HG03025 (cell line): ENCODE measurements at regions not wholly inside any gene's neighbourhood (a gene's known extent, or its start where the extent isn't known, plus 50 kb on each side); places are given as distances from the start of the nearest gene placed in this dataset.
"Not testable (repeated sequence)": the region's sequence is repeated elsewhere in the genome, so short reads cannot be mapped to it uniquely, and the experiment has no call there.

Source experiments
- ATAC-seq: cut with Tn5 transposase; IDR thresholded peaks from one replicate; pipeline ENCODE4 v1.9.1; 2021; ENCODE audit warnings: mild to moderate bottlenecking, moderate library complexity; ENCODE audit not compliant: unreplicated experiment, low FRiP score

GRCh38 chr3:901953-902778 is 190.7 kb upstream of the CNTN6 start:
- ATAC-seq: peak; percentile 67

DNA sequence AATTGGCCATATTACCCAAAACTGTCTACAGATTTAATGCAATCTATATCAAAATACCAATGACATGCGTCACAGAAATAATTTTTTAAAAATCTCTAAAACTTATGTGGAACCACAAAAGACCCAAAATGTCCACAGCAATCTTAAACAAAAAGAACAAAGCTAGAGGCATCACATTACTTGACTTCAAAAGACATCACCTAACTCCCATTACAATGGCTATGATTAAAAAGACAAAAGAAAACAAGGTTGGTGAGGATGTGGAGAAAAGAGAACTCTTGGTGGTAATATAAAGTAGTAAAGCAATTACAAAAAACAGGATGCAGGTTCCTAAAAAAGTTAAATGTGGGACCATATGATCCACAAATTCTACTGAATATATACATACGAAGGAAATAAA is 187.6 kb upstream of the CNTN6 start:
- ATAC-seq: no peak

DNA sequence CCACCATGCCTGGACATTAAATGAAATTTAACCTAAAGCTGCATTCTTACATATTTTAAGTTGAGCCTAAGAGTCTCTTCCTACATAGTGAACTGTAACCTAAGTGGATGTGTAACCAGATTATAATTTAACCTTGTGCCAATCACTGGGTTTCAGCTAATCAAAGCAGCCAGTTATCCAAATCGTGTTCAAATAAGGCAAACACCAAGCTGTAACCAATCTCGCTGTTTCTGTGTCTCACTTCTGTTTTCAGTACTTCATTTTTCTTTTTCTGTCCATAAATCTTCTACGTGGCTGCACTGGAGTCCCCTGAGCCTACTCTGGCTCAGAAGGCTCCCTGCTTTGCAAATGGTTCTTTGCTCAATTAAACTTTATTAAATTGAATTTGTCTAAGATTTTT is 186.1 kb upstream of the CNTN6 start:
- ATAC-seq: no peak

- no peak for ATAC-seq
These were observed 184.0 kb upstream of the CNTN6 start for GRCh38 chr3:908839-909238.

GRCh38 chr3:912717-913116 is 180.1 kb upstream of the CNTN6 start:
- ATAC-seq: not testable (repeated sequence)

GRCh38 chr3:923161-923910 is 169.5 kb upstream of the CNTN6 start:
- no peak for ATAC-seq

GRCh38 chr3:930866-931265 is 162.0 kb upstream of the CNTN6 start:
- no peak for ATAC-seq

- no peak for ATAC-seq
These were observed 159.5 kb upstream of the CNTN6 start for GRCh38 chr3:933326-933725.

DNA sequence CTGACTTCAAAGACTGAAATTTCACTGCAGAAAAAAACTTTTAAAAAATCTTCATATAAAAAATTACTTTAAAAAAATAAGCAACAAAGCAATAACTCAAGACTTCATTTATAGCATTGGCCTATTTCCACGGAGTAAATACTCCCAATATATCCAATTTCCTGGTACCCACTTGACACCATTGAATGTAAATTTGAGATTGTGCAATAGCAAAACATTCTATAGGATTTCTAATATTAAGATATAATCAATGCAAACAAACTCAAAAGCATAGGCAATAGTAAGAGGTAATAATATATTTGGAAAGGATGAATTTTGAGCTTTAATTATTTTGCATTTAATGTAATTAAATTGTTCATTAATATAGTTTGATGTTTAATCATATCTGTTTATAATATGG is 148.0 kb upstream of the CNTN6 start:
- no peak for ATAC-seq

- ATAC-seq: no peak
These were observed 147.1 kb upstream of the CNTN6 start for GRCh38 chr3:945738-946137.

GRCh38 chr3:952906-953305 is 139.9 kb upstream of the CNTN6 start:
- no peak for ATAC-seq

- ATAC-seq: no peak
These were observed 129.6 kb upstream of the CNTN6 start for GRCh38 chr3:963255-963654.

DNA sequence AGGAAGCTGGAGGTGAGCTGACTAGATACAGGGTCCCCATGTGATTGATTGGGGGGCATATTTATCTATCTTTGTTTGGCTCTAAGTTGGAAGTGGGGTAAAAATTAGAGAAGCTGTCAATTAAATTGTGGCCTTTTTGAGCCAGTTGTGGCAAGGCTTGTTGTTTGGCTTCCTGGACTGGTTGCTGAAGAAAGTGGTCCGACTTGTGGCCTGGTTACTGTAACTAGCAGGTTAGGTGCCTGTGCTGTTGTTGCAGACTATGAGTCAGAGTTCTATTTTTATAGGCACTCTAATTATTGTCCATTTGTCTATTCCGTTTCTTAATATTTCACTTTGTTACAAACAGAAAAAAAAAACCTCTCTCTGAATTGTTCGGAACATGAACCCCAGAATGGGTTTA is 129.1 kb upstream of the CNTN6 start:
- ATAC-seq: no peak

- no peak for ATAC-seq
These were observed 127.0 kb upstream of the CNTN6 start for GRCh38 chr3:965826-966225.

GRCh38 chr3:966341-966740 is 126.5 kb upstream of the CNTN6 start:
- no peak for ATAC-seq

GRCh38 chr3:973340-973739 is 119.5 kb upstream of the CNTN6 start:
- ATAC-seq: no peak

DNA sequence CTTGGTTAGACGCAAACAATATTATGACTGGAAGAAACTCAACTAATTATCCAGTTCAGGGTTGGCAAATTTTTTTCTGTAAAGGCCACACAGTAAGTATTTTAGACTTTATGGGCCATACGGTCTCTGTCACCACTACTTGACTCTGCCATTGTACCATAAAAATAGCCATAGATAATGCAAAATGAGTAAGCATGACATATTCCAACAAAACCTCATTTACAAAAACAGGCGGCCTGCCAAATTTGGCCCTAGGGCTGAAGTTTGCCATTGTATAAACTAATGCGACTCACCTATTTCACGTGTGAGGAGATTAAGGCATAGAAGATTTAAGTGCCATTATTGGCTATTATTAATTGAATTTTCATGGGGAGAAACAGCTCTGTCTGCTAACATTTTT is 116.8 kb upstream of the CNTN6 start:
- ATAC-seq: no peak

- ATAC-seq: no peak
These were observed 111.7 kb upstream of the CNTN6 start for GRCh38 chr3:981156-981555.

- no peak for ATAC-seq
These were observed 104.0 kb upstream of the CNTN6 start for GRCh38 chr3:988785-989184.

DNA sequence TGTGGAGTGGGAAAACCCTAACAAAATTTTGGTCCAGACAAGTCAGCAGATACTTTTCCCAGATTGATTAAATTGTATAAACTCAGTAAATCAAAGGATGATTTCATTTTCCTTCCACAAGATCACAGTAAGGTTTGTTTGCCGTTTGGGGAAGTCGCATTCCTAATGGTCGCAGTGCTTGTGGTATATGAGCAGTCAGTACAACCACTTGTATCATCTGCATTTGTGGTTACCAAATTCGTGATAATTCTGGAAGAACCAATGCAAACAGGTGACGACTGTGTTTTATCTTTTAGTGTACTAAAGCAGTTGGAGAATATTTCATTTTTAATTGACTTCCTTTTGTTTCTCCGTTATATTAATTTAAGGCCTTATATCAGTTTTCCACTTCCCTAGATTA is 100.0 kb upstream of the CNTN6 start:
- no peak for ATAC-seq

- ATAC-seq: no peak
These were observed 90.8 kb upstream of the CNTN6 start for GRCh38 chr3:1002010-1002409.

DNA sequence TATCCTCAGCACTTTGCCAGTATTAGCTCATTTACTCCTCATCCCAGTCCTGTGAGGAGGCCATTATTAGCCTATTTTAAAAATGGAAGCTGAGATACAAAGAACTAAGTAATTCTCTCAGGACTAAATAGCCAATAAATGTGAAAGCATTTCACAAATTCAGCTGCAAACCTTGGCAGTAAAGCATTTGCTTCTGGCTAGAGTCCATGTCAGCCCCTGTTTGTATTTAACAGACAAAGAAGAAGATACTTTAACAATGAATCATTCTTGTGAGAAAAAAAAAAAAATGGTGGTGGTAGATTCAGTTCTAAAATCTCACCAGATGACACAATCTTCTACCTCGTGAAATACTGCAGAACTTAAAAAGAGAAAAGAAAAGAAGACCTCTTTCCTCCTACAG is 85.0 kb upstream of the CNTN6 start:
- no peak for ATAC-seq
